ENCODE measurements at regions not wholly inside any gene's neighbourhood (a gene's known extent, or its start where the extent isn't known, plus 50 kb on each side); places are given as distances from the start of the nearest gene placed in this dataset.
"Not testable (repeated sequence)": the region's sequence is repeated elsewhere in the genome, so short reads cannot be mapped to it uniquely, and the experiment has no call there.

DNA sequence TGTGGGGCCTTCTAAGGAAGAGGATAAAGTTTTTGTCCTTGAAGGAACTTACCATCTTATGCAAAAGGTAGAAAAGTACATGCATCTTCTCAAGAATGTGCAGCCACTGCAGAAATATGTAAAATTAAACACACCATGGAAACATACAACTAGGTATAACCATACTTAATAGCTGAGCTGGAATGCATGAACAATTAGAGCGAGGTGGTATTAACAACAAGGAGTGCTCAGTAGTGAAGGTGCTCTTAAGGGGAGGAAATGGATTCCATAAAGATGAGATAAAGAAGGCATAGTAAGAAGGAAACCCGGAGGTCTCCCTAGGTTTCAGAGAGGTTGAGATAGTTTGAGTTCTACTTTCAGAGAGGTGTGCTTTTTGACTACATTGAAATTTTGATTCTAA, 415.9 kb downstream of the NDFIP2 start:
- H3K27ac ChIP-seq (ENCODE audit: low read depth, low read length), result no peak overlapping the region
- no peak for DNase-seq (ENCODE audit: low read depth in 4 of 6, low spot score in 6 of 6)
- H3K4me1 ChIP-seq (ENCODE audit: control insufficient read depth, insufficient read depth, low read length), result no peaks in the 10 kb centered on the region
- H3K4me3 ChIP-seq (ENCODE audit: low read depth, low read length), result no peak overlapping the region
- no peaks in the 10 kb centered on the region for H3K27me3 ChIP-seq (ENCODE audit: control insufficient read depth, insufficient read depth, low read length)
- WGBS (ENCODE audit: insufficient coverage), result 100% methylated on average over 1 of the region's 2 CpGs
- H3K9me3 ChIP-seq (ENCODE audit: control insufficient read depth, insufficient read depth, low read length), result no peaks in the 10 kb centered on the region
- H3K36me3 ChIP-seq (ENCODE audit: control insufficient read depth, insufficient read depth, low read length), result no peaks in the 10 kb centered on the region

DNA sequence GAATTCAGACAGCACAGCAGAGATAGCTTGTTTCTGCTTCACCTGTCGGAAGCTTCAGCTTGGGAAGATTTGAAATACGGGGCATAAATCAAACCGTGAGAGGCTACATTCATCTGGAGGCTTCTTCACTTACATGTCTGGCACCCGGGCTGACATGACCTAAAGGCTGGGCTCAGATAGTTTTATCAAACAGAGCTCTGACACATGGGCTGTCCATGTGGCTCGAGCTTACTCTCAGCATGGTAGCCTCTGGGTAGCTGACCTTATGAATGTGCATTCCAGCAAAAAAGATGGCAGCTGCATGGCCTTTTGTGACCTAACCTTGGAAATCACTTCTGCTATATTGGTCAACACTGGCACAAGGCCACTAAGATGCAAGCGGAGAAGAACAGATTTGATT, 414.5 kb downstream of the NDFIP2 start:
- Histone ChIP-seq H3K9me3 (ENCODE audit: control insufficient read depth, insufficient read depth, low read length) (no peaks in the 10 kb centered on the region), H3K4me1 (ENCODE audit: control insufficient read depth, insufficient read depth, low read length) (no peaks in the 10 kb centered on the region), H3K4me3 (ENCODE audit: low read depth, low read length) (no peak overlapping the region), H3K27ac (ENCODE audit: low read depth, low read length) (no peak overlapping the region), H3K27me3 (ENCODE audit: control insufficient read depth, insufficient read depth, low read length) (no peaks in the 10 kb centered on the region), H3K36me3 (ENCODE audit: control insufficient read depth, insufficient read depth, low read length) (no peaks in the 10 kb centered on the region)
- 78% methylated on average over 6 of the region's 6 CpGs for WGBS (ENCODE audit: insufficient coverage)
- DNase-seq (ENCODE audit: low read depth in 4 of 6, low spot score in 6 of 6), result no peak

DNA sequence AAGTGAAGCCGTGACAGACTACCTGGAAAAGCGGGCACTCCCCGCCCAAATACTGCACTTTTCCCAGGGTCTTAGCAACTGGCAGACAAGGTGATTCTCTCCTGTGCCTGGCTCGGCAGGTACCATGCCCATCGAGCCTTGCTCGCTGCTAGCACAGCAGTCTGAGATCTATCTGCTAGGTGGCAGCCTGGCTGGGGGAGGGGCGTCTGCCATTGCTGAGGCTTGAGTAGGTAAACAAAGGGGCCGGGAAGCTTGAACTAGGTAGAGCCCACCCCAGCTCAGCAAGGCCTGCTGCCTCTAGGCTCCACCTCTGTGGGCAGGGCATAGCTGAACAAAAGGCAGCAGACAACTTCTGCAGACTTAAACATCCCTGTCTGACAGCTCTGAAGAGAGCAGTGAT, 406.3 kb downstream of the NDFIP2 start:
- not testable (repeated sequence) for H3K27me3 ChIP-seq (ENCODE audit: control insufficient read depth, insufficient read depth, low read length); H3K27ac ChIP-seq (ENCODE audit: low read depth, low read length); H3K4me3 ChIP-seq (ENCODE audit: low read depth, low read length); DNase-seq (ENCODE audit: low read depth in 4 of 6, low spot score in 6 of 6); H3K9me3 ChIP-seq (ENCODE audit: control insufficient read depth, insufficient read depth, low read length); H3K36me3 ChIP-seq (ENCODE audit: control insufficient read depth, insufficient read depth, low read length); H3K4me1 ChIP-seq (ENCODE audit: control insufficient read depth, insufficient read depth, low read length)
- 74% methylated on average over 8 of the region's 8 CpGs for WGBS (ENCODE audit: insufficient coverage)

DNA sequence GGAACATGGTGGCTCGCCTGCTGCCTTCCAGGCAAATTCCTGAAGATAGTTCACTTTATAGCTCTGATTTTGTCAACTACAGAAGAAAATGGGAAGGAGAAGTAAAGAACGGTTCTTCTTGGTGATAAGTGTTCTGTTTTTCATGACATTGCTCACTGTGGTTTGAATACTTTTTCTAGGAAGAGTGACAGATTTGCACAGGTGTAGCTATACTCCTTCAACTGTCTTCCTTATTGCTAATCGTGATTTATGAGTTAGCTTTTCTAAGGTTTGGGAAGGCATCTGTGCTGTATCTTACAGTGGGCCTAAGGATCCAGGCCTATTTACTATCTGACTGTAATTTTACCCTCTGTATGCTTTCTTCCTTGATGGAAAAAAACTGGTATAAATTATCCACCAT, 405.6 kb downstream of the NDFIP2 start:
- H3K36me3 ChIP-seq (ENCODE audit: control insufficient read depth, insufficient read depth, low read length), result no peaks in the 10 kb centered on the region
- H3K27ac ChIP-seq (ENCODE audit: low read depth, low read length), result no peak overlapping the region
- DNase-seq (ENCODE audit: low read depth in 4 of 6, low spot score in 6 of 6), result no peak
- H3K4me3 ChIP-seq (ENCODE audit: low read depth, low read length), result no peak overlapping the region
- WGBS (ENCODE audit: insufficient coverage), result 42% methylated on average over 2 of the region's 3 CpGs
- no peaks in the 10 kb centered on the region for H3K27me3 ChIP-seq (ENCODE audit: control insufficient read depth, insufficient read depth, low read length)
- H3K9me3 ChIP-seq (ENCODE audit: control insufficient read depth, insufficient read depth, low read length), result no peaks in the 10 kb centered on the region
- no peaks in the 10 kb centered on the region for H3K4me1 ChIP-seq (ENCODE audit: control insufficient read depth, insufficient read depth, low read length)

DNA sequence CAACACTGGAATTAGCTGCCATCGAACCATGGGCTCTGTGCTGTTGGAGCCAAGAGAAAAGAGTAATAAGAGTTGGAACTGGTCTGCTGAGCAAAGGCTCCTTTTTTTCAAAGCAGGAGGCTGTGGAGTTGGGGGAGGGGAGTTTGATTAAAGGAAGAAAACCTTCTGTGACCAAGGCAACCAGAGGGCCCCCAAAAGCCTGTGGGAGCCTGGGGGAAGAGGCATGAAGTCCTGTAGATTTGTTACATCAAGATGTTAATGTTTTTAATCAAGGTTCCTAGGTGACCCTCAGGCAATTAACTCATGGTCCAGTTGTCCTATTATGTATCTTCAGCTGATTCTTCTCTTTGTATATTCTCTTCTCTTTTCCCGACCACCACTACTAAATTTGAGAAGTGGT, 403.9 kb downstream of the NDFIP2 start:
- Histone ChIP-seq H3K36me3 (ENCODE audit: control insufficient read depth, insufficient read depth, low read length) (no peaks in the 10 kb centered on the region), H3K4me3 (ENCODE audit: low read depth, low read length) (no peak overlapping the region), H3K27ac (ENCODE audit: low read depth, low read length) (no peak overlapping the region), H3K4me1 (ENCODE audit: control insufficient read depth, insufficient read depth, low read length) (no peaks in the 10 kb centered on the region), H3K27me3 (ENCODE audit: control insufficient read depth, insufficient read depth, low read length) (no peaks in the 10 kb centered on the region), H3K9me3 (ENCODE audit: control insufficient read depth, insufficient read depth, low read length) (no peaks in the 10 kb centered on the region)
- DNase-seq (ENCODE audit: low read depth in 4 of 6, low spot score in 6 of 6), result peak in 5 of 6 donors; percentile 43 to 83 (median 56)
- 36% methylated on average over 1 of the region's 2 CpGs for WGBS (ENCODE audit: insufficient coverage)

DNA sequence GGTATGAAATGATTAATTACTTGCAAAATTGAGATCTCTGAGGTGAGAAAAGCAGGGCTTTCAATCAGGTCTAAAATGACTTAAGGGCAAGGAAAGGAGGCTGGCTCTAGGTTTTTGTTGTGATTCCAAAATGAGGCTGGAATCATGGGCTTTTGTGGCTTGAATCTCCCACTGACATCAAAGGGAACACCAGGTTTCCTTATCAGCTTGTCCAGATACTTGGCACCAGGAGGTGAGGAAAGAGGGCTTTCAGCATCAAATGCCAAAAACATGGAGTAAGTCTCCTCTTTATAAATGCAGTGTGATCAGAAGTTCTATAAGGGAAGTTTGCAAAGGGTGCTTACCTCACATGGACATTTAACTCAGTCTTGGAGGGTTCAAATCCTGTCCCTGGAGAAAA, 402.3 kb downstream of the NDFIP2 start:
- Histone ChIP-seq H3K36me3 (ENCODE audit: control insufficient read depth, insufficient read depth, low read length) (no peaks in the 10 kb centered on the region), H3K27ac (ENCODE audit: low read depth, low read length) (no peak overlapping the region), H3K4me3 (ENCODE audit: low read depth, low read length) (no peak overlapping the region), H3K4me1 (ENCODE audit: control insufficient read depth, insufficient read depth, low read length) (no peaks in the 10 kb centered on the region), H3K27me3 (ENCODE audit: control insufficient read depth, insufficient read depth, low read length) (no peaks in the 10 kb centered on the region), H3K9me3 (ENCODE audit: control insufficient read depth, insufficient read depth, low read length) (no peaks in the 10 kb centered on the region)
- no peak for DNase-seq (ENCODE audit: low read depth in 4 of 6, low spot score in 6 of 6)

DNA sequence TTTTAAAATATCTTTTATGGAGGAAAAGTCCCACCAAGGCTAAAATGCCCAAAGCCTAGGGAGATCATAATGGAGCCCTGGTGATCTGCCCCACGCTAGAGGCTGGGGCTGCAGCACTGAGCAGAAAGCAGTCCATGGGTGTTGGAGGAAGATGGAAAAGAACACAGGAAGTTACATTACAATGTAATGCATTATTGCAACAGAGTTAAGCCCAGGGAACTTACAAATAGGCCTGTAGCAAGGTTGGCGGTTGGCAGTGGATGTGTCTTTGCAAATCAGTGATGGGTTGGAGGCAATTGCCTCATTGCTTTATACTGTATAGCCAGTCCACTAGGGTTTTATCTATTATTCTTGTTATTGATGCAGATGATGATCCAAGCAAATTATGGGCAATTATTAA, 399.9 kb downstream of the NDFIP2 start:
- H3K36me3 ChIP-seq (ENCODE audit: control insufficient read depth, insufficient read depth, low read length), result no peaks in the 10 kb centered on the region
- H3K9me3 ChIP-seq (ENCODE audit: control insufficient read depth, insufficient read depth, low read length), result no peaks in the 10 kb centered on the region
- H3K27ac ChIP-seq (ENCODE audit: low read depth, low read length), result no peak overlapping the region
- DNase-seq (ENCODE audit: low read depth in 4 of 6, low spot score in 6 of 6), result no peak
- no peaks in the 10 kb centered on the region for H3K4me1 ChIP-seq (ENCODE audit: control insufficient read depth, insufficient read depth, low read length)
- no peaks in the 10 kb centered on the region for H3K27me3 ChIP-seq (ENCODE audit: control insufficient read depth, insufficient read depth, low read length)
- WGBS (ENCODE audit: insufficient coverage), result 100% methylated on average over 1 of the region's 2 CpGs
- no peak overlapping the region for H3K4me3 ChIP-seq (ENCODE audit: low read depth, low read length)

DNA sequence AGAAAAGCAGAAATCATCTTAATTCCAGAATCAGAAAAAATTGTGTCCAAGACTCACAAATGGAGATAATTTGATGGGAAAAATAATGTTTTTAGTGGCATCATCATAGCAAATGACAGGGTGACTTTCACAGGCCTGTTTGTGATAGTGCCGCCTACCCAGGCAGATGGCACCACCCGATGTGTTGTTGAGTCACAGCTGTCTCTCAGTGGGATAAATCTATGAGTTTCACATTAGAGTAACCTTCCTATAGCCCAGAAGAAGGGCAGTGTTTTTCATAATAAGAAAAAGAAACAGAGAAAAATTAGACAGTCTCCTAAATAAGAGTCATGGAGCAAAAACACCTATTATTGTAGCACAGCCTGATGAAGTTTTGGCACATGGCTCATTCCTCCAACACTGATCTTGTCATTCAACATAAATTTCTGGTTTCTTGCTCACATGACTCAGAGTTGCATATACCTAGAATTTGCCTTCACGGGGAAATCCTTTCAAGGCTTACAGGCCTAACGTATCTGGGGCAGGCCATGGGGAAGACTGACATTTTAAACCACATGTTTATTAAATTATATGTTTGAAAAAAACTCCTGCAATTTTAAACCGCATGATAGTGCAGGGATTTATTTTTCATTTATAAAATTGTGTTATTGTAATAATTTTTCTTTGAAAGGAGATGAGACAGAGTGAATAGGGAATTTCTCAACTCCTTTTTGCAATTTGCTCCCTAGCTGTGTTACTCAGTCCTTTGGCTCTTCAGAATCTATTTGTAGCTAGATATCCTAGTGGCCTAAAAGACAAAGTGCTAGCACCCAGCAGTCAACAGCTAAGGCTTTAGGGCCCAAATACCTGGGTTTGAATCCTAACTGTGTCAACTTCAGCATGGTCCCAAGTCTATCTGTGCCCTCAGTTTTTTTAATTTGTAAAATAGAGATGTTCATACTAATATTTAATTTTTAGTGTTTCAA, 393.7 kb downstream of the NDFIP2 start:
- Histone ChIP-seq H3K27me3 (ENCODE audit: control insufficient read depth, insufficient read depth, low read length) (no peaks in the 10 kb centered on the region), H3K27ac (ENCODE audit: low read depth, low read length) (no peak overlapping the region), H3K36me3 (ENCODE audit: control insufficient read depth, insufficient read depth, low read length) (no peaks in the 10 kb centered on the region), H3K9me3 (ENCODE audit: control insufficient read depth, insufficient read depth, low read length) (no peaks in the 10 kb centered on the region), H3K4me1 (ENCODE audit: control insufficient read depth, insufficient read depth, low read length) (no peaks in the 10 kb centered on the region), H3K4me3 (ENCODE audit: low read depth, low read length) (no peak overlapping the region)
- no peak for DNase-seq (ENCODE audit: low read depth in 4 of 6, low spot score in 6 of 6)
- WGBS (ENCODE audit: insufficient coverage), result no CpG with 5 or more reads among the region's 5 CpGs

DNA sequence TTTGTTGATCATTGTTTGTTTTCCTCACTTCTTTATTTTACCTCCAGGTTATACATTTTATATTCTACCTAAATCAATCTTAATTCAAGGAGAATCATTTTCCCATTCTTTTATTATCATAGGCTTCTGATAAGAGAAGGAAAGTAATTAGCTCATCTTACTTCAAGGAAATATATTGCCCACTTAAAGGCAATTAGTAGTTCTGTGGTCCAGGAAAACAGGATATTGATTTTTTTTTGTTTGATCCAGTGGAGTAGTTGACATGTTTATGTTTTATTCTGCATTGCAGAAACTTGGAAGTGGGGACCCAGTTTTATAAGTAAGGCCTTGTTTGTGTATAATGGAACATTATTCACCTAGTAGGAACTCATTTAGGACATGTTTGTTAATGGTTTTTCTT, 390.6 kb downstream of the NDFIP2 start:
- no peaks in the 10 kb centered on the region for H3K27me3 ChIP-seq (ENCODE audit: control insufficient read depth, insufficient read depth, low read length)

DNA sequence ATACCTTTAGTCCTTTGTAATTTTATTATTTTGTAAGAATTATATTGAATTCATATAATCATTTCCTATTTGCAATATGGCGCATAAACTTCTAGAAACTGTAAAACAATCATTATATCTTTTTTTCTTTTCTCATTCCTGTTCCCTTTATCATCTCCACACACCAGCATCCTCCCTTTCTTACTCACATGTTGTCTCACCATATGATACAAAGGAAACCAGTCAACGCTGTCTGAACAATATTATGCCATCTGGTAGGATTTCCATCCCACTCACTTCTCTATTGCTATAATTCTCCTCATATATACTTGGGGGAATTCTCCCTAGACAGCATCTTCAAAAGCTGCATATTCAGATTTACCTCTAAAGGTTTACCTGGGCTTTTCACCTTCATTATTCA, 389.8 kb downstream of the NDFIP2 start:
- Histone ChIP-seq H3K36me3 (ENCODE audit: control insufficient read depth, insufficient read depth, low read length) (no peaks in the 10 kb centered on the region), H3K4me1 (ENCODE audit: control insufficient read depth, insufficient read depth, low read length) (no peaks in the 10 kb centered on the region), H3K4me3 (ENCODE audit: low read depth, low read length) (no peak overlapping the region), H3K27ac (ENCODE audit: low read depth, low read length) (no peak overlapping the region), H3K27me3 (ENCODE audit: control insufficient read depth, insufficient read depth, low read length) (no peaks in the 10 kb centered on the region), H3K9me3 (ENCODE audit: control insufficient read depth, insufficient read depth, low read length) (no peaks in the 10 kb centered on the region)
- WGBS (ENCODE audit: insufficient coverage), result 90% methylated on average over 2 of the region's 2 CpGs
- no peak for DNase-seq (ENCODE audit: low read depth in 4 of 6, low spot score in 6 of 6)

More for the DNA sequence above, 390.6 kb downstream of the NDFIP2 start:
- Histone ChIP-seq H3K4me1 (ENCODE audit: control insufficient read depth, insufficient read depth, low read length) (no peaks in the 10 kb centered on the region), H3K27ac (ENCODE audit: low read depth, low read length) (no peak overlapping the region), H3K9me3 (ENCODE audit: control insufficient read depth, insufficient read depth, low read length) (no peaks in the 10 kb centered on the region), H3K4me3 (ENCODE audit: low read depth, low read length) (no peak overlapping the region), H3K36me3 (ENCODE audit: control insufficient read depth, insufficient read depth, low read length) (no peaks in the 10 kb centered on the region)
- no peak for DNase-seq (ENCODE audit: low read depth in 4 of 6, low spot score in 6 of 6)
